WI38 (cell line): ENCODE measurements at regions not wholly inside any gene's neighbourhood (a gene's known extent, or its start where the extent isn't known, plus 50 kb on each side); places are given as distances from the start of the nearest gene placed in this dataset.
"Not testable (repeated sequence)": the region's sequence is repeated elsewhere in the genome, so short reads cannot be mapped to it uniquely, and the experiment has no call there.

Experiments used
- H3K4me3 ChIP-seq: 2 replicates; pipeline ENCODE4 v1.5.1; 2011; ENCODE audit warnings: low read depth, mild to moderate bottlenecking, control low read depth, low read length
- TF ChIP-seq, protein P1 (sequence below): IDR thresholded peaks from 2 replicates; pipeline ENCODE4 v1.5.1; 2012; ENCODE audit warnings: low read depth, mild to moderate bottlenecking, control low read depth, low read length

GRCh38 chr21:31425138-31425537, 81.1 kb upstream of the TIAM1 start:
- TF ChIP-seq, protein P1, sequence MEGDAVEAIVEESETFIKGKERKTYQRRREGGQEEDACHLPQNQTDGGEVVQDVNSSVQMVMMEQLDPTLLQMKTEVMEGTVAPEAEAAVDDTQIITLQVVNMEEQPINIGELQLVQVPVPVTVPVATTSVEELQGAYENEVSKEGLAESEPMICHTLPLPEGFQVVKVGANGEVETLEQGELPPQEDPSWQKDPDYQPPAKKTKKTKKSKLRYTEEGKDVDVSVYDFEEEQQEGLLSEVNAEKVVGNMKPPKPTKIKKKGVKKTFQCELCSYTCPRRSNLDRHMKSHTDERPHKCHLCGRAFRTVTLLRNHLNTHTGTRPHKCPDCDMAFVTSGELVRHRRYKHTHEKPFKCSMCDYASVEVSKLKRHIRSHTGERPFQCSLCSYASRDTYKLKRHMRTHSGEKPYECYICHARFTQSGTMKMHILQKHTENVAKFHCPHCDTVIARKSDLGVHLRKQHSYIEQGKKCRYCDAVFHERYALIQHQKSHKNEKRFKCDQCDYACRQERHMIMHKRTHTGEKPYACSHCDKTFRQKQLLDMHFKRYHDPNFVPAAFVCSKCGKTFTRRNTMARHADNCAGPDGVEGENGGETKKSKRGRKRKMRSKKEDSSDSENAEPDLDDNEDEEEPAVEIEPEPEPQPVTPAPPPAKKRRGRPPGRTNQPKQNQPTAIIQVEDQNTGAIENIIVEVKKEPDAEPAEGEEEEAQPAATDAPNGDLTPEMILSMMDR, result no peak
- H3K4me3 ChIP-seq, result no peak overlapping the region

GRCh38 chr21:31424058-31424457, 80.0 kb upstream of the TIAM1 start:
- H3K4me3 ChIP-seq, result no peak overlapping the region
- TF ChIP-seq, protein P1, result no peak

DNA sequence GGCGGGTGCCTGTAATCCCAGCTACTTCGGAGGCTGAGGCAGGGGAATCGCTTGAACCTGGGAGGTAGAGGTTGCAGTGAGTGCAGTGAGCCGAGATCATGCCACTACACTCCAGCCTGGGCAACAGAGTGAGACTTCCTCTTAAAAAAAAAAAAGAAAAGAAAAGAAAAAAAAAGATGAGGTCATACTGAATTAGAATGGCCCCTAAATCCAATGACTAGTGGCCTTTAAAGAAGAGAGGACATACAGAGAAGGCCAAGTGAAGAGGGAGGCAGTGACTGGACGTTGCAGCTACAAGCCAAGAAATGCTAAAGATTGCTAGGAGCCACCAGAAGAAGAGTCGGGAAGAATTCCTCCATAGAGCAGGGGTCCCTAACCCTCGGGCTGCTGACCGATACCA, 76.9 kb upstream of the TIAM1 start:
- no peak overlapping the region for H3K4me3 ChIP-seq
- TF ChIP-seq, protein P1, result no peak

DNA sequence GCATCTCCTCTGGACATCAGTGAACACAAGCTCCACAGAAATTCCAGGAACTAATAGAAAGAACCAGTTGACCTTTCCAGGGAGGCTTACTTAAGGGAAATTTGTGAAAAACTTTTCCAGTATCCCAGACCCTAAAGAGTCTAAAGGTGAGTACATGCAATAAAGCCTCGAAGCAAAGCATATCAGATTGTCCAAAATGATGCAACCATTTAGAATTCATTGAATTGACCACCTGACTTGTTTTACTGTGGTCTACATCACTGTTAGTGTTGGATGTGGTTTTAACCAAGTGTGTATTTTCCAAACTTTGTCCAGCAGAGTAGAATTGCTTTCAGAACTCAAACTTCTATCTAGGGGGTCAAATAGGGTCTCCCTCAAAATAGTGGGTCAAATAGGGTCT, 76.3 kb upstream of the TIAM1 start:
- no peak overlapping the region for H3K4me3 ChIP-seq
- TF ChIP-seq, protein P1, result no peak

- H3K4me3 ChIP-seq, result no peak overlapping the region
- TF ChIP-seq, protein P1, result no peak
These were observed 74.4 kb upstream of the TIAM1 start for GRCh38 chr21:31418377-31419001.

GRCh38 chr21:31417214-31417613, 73.2 kb upstream of the TIAM1 start:
- H3K4me3 ChIP-seq, result not testable (repeated sequence)

GRCh38 chr21:31416465-31416864, 72.4 kb upstream of the TIAM1 start:
- TF ChIP-seq, protein P1, result no peak

More at GRCh38 chr21:31416465-31416864, 72.4 kb upstream of the TIAM1 start:
- H3K4me3 ChIP-seq, result no peak overlapping the region
